VCaP (cell line): ENCODE measurements at regions not wholly inside any gene's neighbourhood (a gene's known extent, or its start where the extent isn't known, plus 50 kb on each side); places are given as distances from the start of the nearest gene placed in this dataset.

Experiments
- H3K27ac ChIP-seq: fragments of 450-650 bp; 2 replicates; pipeline ENCODE4 v1.5.1; 2017
- TF ChIP-seq, protein P1 (sequence below): fragments of 450-650 bp; conservative IDR thresholded peaks from 2 replicates; pipeline ENCODE4 v1.5.1; 2017; ENCODE audit warnings: mild to moderate bottlenecking, moderate library complexity

DNA sequence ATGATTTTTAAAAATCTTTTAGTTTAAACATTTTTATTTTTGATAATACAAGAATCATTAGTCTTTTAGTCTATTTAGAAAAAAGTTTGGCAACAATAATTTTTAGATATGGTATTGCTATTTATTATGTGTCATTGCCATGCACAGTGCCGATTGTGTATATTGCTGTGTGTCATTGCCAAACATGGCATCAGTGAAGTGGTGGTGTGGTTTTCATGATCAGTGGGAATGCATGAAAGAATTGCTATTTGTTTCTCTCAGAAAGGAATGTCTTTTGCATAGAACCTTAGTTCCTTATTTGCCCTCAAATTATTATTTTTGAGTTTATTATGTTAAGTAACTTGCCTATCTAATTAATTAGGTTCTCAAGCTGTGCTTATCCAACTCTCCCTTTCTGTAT, 397.5 kb upstream of the PDE3A start:
- TF ChIP-seq, protein P1, sequence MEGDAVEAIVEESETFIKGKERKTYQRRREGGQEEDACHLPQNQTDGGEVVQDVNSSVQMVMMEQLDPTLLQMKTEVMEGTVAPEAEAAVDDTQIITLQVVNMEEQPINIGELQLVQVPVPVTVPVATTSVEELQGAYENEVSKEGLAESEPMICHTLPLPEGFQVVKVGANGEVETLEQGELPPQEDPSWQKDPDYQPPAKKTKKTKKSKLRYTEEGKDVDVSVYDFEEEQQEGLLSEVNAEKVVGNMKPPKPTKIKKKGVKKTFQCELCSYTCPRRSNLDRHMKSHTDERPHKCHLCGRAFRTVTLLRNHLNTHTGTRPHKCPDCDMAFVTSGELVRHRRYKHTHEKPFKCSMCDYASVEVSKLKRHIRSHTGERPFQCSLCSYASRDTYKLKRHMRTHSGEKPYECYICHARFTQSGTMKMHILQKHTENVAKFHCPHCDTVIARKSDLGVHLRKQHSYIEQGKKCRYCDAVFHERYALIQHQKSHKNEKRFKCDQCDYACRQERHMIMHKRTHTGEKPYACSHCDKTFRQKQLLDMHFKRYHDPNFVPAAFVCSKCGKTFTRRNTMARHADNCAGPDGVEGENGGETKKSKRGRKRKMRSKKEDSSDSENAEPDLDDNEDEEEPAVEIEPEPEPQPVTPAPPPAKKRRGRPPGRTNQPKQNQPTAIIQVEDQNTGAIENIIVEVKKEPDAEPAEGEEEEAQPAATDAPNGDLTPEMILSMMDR, result no peak
- no peak overlapping the region for H3K27ac ChIP-seq

DNA sequence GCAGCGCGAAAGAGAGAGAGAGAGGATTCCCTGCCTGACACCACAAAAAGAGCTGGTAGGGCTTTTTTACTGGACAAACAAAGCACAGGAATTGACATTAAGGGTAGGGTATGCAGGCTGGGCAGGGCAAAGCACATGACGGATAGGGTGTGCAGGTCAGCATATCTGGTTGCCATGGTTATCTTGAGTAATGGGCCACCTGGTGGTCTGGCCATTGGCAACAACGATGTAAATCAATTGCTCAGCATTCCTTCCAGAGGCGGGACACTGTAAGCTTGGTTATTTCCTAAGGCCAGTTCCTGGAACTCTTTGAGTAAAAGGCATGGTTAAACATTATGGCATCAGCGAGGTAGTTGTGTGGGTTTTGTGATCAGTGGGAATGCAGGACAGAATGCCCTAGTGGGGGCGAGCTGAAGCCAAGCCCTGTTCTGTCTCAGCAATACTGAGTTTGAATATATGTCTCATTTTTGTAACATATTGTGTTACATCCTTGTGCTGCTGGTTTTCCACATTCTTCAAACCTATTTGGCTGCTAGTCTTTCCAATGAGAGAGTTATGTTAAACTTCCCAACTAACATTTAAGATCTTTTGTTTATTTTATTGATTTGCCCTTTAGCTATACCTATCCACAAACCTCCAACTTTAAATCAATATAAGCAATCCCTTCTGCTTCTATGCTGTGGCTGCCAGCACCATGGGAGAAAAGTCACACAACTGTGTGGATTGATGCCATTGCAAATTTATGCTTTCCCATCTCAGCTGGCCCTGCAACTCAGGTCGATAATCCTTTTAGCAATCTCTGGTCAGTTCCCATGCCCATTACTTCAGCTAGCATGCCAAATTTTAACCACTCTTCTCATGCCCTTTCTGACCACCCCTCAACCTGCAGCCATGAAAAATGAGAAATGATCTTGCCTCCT, 396.7 kb upstream of the PDE3A start:
- TF ChIP-seq, protein P1, result no peak
- no peak overlapping the region for H3K27ac ChIP-seq

DNA sequence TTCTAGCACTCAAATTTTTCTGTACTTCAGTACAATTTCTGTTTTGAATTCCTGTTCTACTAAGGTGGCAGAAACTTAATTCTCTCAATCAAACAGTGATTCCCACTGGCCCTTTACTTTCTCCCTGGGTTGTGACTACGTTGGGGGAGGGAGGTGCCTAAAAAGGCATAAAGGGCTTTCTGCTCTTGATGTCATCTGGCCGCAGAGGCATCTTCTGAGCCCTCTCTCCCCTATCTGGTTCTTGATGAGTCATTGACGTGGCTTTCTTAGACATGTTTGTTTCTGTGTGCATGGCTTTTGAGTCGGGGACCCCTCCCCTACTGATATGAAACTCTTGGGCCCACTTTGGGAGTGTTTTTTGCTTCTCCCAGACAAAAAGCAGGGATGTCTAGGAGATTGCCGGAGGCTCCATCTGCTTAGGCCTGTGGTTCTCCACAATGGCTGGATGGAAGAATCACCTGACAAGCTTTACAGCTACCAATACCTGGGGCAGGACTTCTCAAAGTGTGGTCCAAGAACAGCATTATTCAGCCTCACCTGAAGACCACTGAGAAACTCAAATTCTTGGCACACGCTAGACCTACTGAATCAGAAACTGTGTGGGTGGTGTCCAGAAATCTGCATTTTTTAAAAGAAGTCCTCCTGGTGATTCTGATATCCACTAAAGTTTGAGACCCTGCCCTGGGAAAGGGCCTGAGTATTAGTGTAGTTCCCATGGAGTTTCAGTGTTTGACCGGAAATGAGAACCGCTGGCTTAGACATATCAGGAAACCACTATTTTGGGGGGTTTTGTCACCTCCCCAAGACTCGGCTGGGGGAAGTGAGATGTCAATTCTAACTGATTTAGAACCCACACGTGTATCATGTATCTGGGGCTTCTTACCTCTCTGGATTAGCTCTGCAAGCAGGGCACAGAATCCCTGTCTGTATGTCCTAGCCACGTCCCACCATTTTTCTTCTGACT, 395.7 kb upstream of the PDE3A start:
- H3K27ac ChIP-seq, result no peak overlapping the region
- TF ChIP-seq, protein P1, result no peak

DNA sequence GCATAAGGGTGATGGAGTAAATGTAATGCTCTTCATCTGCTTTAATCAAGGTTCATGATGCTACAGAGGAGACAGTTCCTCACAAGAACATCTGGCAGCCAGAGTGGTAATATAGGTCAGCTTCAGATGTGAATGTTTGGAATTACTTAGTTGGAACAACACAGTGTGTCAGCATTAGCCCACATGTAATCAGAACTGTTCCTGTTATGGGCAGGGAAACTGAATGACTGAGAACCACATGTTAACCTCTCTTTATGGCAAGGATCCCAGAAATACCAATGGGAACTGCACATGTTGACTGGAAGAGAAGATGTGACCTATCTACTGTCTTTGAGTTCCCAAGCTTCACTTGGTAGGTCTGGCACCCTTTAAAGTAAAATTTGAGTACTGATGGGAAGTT, 390.1 kb upstream of the PDE3A start:
- TF ChIP-seq, protein P1, result no peak
- H3K27ac ChIP-seq, result no peak overlapping the region

DNA sequence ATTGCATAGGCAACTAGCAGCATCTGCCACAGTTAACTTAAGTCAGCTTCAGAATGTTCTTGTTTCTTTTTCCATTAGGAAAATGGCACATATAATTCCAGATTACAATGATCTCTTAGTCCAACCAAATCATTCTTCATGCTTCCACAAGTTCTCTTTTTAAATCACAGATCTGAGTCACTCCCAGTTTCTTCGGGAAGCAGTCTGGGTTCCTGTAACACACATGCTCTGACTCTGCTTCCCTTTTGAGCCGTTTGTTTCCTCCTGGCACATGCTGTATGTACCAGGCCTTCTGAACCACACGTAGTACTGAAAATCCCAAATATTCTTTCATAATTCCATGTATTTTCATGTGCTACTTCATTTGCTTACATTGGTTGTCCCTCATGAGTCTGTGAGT, 388.8 kb upstream of the PDE3A start:
- no peak overlapping the region for H3K27ac ChIP-seq
- TF ChIP-seq, protein P1, result no peak

DNA sequence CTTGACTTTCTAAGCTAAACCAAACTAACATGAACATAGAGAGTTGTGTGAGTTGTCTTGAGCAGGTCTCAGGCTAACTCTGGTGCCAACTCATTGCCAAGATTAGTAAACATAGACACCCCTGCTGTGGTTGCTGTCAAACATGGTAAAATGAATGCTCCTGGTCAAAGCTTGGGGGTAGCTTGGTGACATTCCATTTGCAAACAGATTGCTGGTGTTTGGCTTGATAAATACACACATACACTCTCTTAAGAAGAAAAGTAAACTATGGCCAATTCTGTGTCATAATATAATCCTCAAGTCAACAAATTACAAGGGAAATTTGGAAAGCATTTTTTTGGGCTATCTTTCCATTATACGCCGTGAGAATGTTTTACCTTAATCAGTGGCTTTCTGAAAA, 386.4 kb upstream of the PDE3A start:
- TF ChIP-seq, protein P1, result no peak
- H3K27ac ChIP-seq, result no peak overlapping the region

DNA sequence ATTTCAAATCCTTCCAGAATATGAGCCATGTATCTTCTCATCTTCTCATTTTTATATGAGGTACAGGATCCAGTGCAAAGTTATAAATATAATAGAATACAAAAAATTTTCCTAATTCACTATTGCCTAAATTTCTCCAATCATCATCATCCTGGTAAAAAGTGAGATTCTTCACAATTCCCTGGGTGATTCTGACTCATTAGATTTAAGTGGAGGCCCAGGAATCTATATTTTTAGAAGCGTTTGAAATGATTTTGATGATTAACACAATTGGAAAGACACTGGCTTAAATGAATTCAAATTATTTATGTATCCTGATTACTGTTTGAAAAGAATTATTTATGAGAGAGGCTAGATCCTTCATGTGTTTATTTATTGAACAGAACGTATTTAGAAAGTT, 380.3 kb upstream of the PDE3A start:
- H3K27ac ChIP-seq, result peak overlapping the region; percentile 69

More for the DNA sequence above, 380.3 kb upstream of the PDE3A start:
- TF ChIP-seq, protein P1, result no peak
